HUES48 (cell line): ENCODE measurements at regions not wholly inside any gene's neighbourhood (a gene's known extent, or its start where the extent isn't known, plus 50 kb on each side); places are given as distances from the start of the nearest gene placed in this dataset.
"Not testable (repeated sequence)": the region's sequence is repeated elsewhere in the genome, so short reads cannot be mapped to it uniquely, and the experiment has no call there.

Experiments used
- H3K27ac ChIP-seq: one replicate; pipeline ENCODE4 v1.7.0; 2013; ENCODE audit warnings: low read depth, low read length, inconsistent platforms
- H3K27me3 ChIP-seq: 2 replicates; pipeline ENCODE4 v1.6.1; 2013; ENCODE audit warnings: mild to moderate bottlenecking, low read length; ENCODE audit not compliant: control insufficient read depth, insufficient read depth
- H3K36me3 ChIP-seq: 2 replicates; pipeline ENCODE4 v1.6.1; 2013; ENCODE audit warnings: low read length; ENCODE audit not compliant: control insufficient read depth, insufficient read depth
- H3K4me1 ChIP-seq: 2 replicates; pipeline ENCODE4 v1.6.1; 2013; ENCODE audit warnings: mild to moderate bottlenecking, low read length; ENCODE audit not compliant: control insufficient read depth, insufficient read depth
- H3K4me3 ChIP-seq: 2 replicates; pipeline ENCODE4 v1.5.1; 2013; ENCODE audit warnings: mild to moderate bottlenecking, low read depth, low read length
- H3K9ac ChIP-seq: 2 replicates; pipeline ENCODE4 v1.6.1; 2013; ENCODE audit warnings: mild to moderate bottlenecking, low read depth, low read length, moderate library complexity
- H3K9me3 ChIP-seq: 2 replicates; pipeline ENCODE4 v1.6.1; 2013; ENCODE audit warnings: low read length; ENCODE audit not compliant: control insufficient read depth, insufficient read depth

DNA sequence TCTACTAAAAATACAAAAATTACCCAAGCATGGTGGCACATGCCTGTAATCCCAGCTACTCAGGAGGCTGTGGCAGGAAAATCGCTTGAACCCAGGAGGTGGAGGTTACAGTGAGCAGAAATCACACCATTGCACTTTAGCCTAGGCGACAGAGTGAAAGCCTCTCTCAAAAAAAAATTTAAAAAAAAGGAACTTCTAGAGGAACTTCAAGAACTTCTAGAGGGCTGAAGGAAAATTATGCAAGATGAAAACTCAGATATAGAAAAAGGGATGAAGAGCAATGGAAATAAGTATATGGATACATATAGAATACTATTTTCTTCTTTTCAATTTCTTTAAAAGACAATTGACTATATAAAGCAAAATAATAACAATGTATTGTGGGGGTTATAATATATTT lies 51.2 kb upstream of the PRR5 start:
- H3K9me3 ChIP-seq = no peaks in the 10 kb centered on the region
- no peak overlapping the region for H3K4me3 ChIP-seq
- H3K27me3 ChIP-seq = no peaks in the 10 kb centered on the region
- H3K27ac ChIP-seq = no peak overlapping the region
- no peaks in the 10 kb centered on the region for H3K36me3 ChIP-seq
- no peaks in the 10 kb centered on the region for H3K4me1 ChIP-seq
- no peak overlapping the region for H3K9ac ChIP-seq

DNA sequence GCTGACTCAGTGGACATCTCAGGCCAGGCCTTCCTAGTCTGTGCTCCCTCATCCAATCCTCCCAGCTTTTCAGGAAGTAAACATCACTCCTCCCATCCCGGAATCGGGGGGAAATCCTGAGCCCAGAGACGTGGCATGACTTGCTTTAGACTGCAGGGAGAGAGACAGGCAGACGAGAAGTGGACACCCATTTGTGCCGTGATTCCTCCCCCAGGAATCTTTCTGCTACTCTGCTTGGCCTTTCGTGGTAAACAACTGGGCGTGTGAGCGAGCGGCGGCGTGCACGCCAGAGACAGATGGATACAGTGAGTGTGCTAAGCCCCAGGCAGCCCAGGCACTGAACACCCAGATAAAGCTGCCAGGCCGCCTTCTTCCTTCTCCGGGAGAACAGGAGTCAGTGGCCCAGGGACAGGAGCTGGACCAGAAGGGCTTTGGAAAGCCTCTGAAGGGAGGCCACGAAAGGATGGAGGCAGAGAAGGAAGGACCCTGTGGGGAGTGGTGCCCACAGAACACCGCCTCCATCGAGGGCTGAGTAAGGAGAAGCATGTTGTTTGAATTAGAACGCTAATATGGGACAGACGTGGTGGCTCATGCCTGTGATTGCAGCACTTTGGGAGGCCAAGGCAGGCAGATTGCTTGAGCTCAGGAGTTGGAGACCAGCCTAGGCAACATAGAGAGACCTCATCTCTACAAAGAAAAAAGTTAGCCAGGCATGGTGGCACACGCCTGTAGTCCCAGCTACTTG lies 53.0 kb upstream of the PRR5 start:
- no peaks in the 10 kb centered on the region for H3K9me3 ChIP-seq
- H3K9ac ChIP-seq = no peak overlapping the region
- no peak overlapping the region for H3K27ac ChIP-seq
- no peaks in the 10 kb centered on the region for H3K36me3 ChIP-seq
- no peak overlapping the region for H3K4me3 ChIP-seq
- no peaks in the 10 kb centered on the region for H3K4me1 ChIP-seq
- no peaks in the 10 kb centered on the region for H3K27me3 ChIP-seq

- Histone ChIP-seq H3K9me3 (no peaks in the 10 kb centered on the region), H3K36me3 (no peaks in the 10 kb centered on the region), H3K4me1 (no peaks in the 10 kb centered on the region), H3K27ac (no peak overlapping the region), H3K27me3 (no peaks in the 10 kb centered on the region), H3K4me3 (no peak overlapping the region), H3K9ac (no peak overlapping the region)
Observed at GRCh38 chr22:44648085-44648820, 53.8 kb upstream of the PRR5 start.

- H3K4me1 ChIP-seq = no peaks in the 10 kb centered on the region
- no peak overlapping the region for H3K27ac ChIP-seq
- H3K9ac ChIP-seq = no peak overlapping the region
- H3K36me3 ChIP-seq = no peaks in the 10 kb centered on the region
- no peaks in the 10 kb centered on the region for H3K9me3 ChIP-seq
- no peak overlapping the region for H3K4me3 ChIP-seq
- H3K27me3 ChIP-seq = no peaks in the 10 kb centered on the region
Observed at GRCh38 chr22:44647141-44647540, 54.9 kb upstream of the PRR5 start.

GRCh38 chr22:44646668-44647067 lies 55.3 kb upstream of the PRR5 start:
- H3K27ac ChIP-seq = no peak overlapping the region
- no peaks in the 10 kb centered on the region for H3K36me3 ChIP-seq
- H3K9ac ChIP-seq = no peak overlapping the region
- H3K4me1 ChIP-seq = no peaks in the 10 kb centered on the region
- no peaks in the 10 kb centered on the region for H3K27me3 ChIP-seq
- no peaks in the 10 kb centered on the region for H3K9me3 ChIP-seq
- H3K4me3 ChIP-seq = no peak overlapping the region

- H3K9me3 ChIP-seq = no peaks in the 10 kb centered on the region
- H3K27ac ChIP-seq = no peak overlapping the region
- H3K36me3 ChIP-seq = no peaks in the 10 kb centered on the region
- H3K4me3 ChIP-seq = no peak overlapping the region
- no peaks in the 10 kb centered on the region for H3K27me3 ChIP-seq
- no peak overlapping the region for H3K9ac ChIP-seq
- H3K4me1 ChIP-seq = no peaks in the 10 kb centered on the region
Observed at GRCh38 chr22:44646141-44646540, 55.9 kb upstream of the PRR5 start.

DNA sequence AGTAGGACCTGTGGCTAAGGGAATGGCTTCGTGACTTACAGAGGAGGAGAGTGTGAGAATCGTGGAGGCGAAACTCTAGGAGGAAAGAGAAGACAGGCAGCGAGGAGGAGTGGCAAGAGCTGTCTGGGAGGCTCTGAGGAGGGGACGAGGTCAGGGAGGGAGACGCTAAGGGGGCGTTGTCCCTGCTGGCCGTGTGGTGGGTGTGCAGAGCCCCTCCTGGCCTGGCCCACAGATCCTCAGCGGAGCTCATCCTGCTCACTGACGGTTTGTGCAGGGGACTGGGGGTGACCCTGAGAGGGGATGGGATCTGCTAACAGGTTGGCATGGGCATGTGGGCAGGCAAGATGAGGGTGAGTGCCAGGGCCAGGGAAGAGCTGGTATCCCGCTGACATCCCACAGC lies 56.5 kb upstream of the PRR5 start:
- Histone ChIP-seq H3K9ac (no peak overlapping the region), H3K27me3 (no peaks in the 10 kb centered on the region), H3K9me3 (no peaks in the 10 kb centered on the region), H3K4me1 (no peaks in the 10 kb centered on the region), H3K4me3 (no peak overlapping the region), H3K36me3 (no peaks in the 10 kb centered on the region), H3K27ac (no peak overlapping the region)

DNA sequence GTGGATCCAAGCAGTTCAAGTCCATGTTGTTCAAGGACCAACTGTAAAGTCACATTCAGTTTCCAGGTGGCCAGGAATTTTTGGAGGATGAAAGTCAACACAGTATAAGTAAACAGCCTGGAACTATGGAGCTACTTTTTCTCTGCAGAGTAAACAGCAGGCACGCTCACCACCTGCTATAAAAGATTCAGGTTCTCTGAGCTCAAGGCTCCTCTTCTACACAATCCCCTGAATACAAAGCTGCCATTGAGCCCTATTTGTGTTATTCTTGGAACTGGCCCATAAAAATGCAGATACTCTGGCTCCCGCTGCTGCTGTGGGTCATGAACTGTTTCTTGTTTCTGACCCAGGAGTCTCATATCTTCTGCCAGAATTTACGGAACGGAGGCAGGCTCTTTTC lies 56.9 kb upstream of the PRR5 start:
- Histone ChIP-seq H3K27me3 (no peaks in the 10 kb centered on the region), H3K4me1 (no peaks in the 10 kb centered on the region), H3K9ac (no peak overlapping the region), H3K4me3 (no peak overlapping the region), H3K27ac (no peak overlapping the region), H3K36me3 (no peaks in the 10 kb centered on the region), H3K9me3 (no peaks in the 10 kb centered on the region)

GRCh38 chr22:44643526-44644101 lies 58.4 kb upstream of the PRR5 start:
- H3K27ac ChIP-seq, H3K9me3 ChIP-seq, H3K9ac ChIP-seq, H3K4me3 ChIP-seq, H3K4me1 ChIP-seq, H3K36me3 ChIP-seq, H3K27me3 ChIP-seq: not testable (repeated sequence)

DNA sequence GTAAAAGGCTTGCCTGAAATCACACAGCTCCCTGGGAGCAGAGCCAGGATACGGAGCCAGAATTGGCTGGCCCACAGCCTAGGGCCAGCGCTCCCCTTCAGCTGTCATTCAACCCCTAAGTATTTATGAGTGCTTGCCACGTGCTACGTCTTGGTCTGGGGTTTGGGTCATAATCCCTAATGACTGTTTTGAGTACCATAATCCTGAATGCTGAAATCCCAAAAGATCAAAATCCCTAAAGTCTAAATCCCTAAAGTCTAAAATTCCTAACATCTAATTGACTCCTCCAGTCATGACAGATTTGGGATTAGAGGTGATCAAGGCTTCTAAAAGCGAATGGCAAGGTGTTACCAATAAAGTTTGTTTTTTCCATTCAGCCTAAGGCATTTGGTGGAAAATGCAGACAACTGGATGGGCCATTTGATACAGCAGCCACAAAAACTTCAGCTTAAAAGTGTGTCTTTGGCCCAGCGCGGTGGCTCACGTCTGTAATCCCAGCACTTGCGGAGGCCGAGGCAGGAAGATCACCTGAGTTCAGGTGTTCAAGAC lies 59.8 kb upstream of the PRR5 start:
- no peaks in the 10 kb centered on the region for H3K9me3 ChIP-seq
- H3K27ac ChIP-seq = no peak overlapping the region
- H3K4me3 ChIP-seq = no peak overlapping the region
- H3K4me1 ChIP-seq = no peaks in the 10 kb centered on the region
- H3K27me3 ChIP-seq = no peaks in the 10 kb centered on the region
- no peak overlapping the region for H3K9ac ChIP-seq
- no peaks in the 10 kb centered on the region for H3K36me3 ChIP-seq

- Histone ChIP-seq H3K27me3 (no peaks in the 10 kb centered on the region), H3K9ac (no peak overlapping the region), H3K9me3 (no peaks in the 10 kb centered on the region), H3K36me3 (no peaks in the 10 kb centered on the region), H3K27ac (no peak overlapping the region), H3K4me1 (no peaks in the 10 kb centered on the region), H3K4me3 (no peak overlapping the region)
Observed at GRCh38 chr22:44640618-44641155, 61.3 kb upstream of the PRR5 start.
